Stimulated activated CD4-positive, alpha-beta T cell treated with anti-CD3 and anti-CD28 coated beads, Interleukin-1b, Interleukin-23, amount 100 ng/mL, for 1 hour (primary cell): ENCODE measurements at regions not wholly inside any gene's neighbourhood (a gene's known extent, or its start where the extent isn't known, plus 50 kb on each side); places are given as distances from the start of the nearest gene placed in this dataset.
"Not testable (repeated sequence)": the region's sequence is repeated elsewhere in the genome, so short reads cannot be mapped to it uniquely, and the experiment has no call there.

Source experiments
- DNase-seq, 2 donors: peaks; one replicate each; pipeline ENCODE4 v3.0.0-alpha.2; 2020; ENCODE audit warnings: low read depth in 2 of 2

DNA sequence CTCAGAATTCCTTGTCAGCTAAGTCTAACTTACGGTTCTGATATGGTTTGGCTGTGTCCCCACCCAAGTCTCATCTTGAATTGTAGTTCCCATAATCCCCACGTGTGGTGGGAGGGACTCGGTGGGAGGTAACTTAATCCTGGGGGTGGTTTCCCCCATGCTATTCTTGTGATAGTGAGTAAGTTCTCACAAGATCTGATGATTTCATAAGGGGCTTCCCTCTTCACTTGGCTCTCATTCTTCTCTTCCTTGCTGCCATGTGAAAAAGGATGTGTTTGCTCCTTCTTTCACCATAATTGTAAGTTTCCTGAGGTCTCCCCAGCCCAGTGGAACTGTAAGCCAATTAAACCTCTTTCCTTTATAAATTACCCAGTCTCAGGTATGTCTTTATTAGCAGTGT, 163.0 kb downstream of the PMAIP1 start:
- not testable (repeated sequence) for DNase-seq

DNA sequence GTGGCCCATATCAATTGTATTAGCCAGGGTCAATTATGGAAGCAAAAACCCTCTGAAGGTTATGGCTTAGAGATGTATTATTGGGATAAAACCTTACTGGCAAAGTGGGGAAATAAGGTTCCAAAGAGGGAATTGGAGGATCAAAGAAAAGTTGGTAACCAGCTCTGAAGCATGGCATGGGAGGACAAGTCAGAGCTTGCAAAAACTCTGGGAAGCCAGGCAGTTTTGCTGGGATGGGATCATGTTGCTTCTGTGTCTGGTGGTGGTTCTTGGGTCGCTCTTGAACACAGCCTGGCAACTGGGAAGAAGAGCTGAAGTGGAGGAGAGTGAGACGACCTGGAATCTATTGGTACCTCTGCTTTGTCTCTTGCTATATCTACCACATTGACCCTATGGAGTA, 162.6 kb downstream of the PMAIP1 start:
- DNase-seq = no peak

DNA sequence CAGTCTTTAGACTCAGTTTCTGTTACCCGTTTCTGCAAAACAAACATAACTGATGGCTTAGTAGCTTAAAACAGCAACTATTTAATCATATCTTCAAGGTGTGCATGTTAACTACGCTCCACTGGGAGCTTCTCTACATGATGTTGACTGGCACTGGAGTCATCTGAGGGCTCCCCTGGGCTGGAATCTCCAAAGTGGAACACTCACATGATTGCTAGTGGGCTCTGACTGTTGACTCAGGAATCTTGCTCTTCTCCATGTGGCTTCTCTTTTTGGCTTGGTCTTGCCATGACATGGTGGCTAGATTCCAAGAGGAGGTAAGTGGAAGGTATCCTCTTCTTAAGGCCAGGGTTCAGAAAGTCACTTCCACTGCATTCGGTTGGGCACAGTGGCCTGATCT, 160.8 kb downstream of the PMAIP1 start:
- DNase-seq = no peak

DNA sequence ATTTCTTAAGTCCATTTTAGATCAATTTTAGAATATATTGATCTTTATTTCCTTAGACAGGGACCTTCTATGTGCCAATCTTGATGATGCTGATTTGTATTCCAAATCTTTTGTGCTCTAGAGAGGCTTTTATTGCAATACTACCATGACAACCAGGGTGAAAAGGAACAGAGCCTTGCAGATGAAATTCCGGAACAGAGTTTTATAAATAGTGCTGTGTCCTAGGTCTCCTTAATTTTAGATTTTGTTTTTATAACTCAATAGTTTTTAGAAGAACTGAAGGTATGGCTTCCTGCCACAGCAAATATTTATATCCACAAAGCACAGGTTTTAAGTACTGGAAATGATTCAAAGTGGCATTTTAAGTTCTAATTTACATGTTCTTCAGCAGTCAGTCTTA, 160.2 kb downstream of the PMAIP1 start:
- no peak for DNase-seq

DNA sequence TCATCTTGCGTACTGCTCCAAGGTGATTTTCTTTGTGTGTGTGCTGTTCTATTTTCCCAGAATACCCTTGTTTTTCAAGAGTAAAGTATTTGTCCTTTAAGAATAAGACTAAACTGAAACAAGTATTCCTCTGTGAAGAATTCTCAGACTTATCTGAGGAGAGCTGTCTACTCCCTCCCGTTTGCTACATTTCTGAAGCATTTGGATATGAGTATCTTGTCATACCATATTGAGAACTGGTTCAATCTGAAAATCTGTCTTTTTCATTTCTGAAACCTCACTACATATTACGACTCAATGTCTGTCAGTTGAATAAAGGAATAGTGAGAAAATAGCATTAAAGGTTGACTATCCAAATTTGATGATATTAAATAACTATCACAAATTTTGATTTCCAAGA, 159.4 kb downstream of the PMAIP1 start:
- DNase-seq = no peak

DNA sequence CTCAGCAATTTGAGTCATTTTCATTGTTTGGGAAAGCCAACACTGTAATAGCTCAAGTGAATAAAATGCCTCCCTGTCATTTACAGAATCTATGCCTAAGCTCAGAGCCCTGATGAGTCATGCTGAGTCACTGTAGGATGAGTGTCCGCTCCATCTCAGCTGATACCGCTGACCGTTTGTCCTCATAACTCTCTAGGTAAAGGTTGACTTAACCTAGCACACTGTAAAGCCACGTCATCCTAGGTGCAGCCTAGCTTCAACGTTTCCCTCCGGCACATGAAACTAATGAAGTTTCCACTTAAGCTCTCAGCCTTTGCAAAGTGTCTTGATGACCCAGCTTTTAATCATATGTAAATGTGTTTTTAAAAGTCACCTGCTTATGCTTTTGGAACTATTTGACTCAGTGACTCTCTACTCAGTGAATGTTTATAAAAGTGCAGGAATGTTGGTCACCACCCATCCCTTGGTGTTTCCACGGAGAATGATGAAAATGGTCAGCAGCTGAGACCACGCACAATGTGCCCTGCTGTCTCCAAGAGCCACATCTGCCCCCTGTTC, 154.0 kb downstream of the PMAIP1 start:
- no peak for DNase-seq

DNA sequence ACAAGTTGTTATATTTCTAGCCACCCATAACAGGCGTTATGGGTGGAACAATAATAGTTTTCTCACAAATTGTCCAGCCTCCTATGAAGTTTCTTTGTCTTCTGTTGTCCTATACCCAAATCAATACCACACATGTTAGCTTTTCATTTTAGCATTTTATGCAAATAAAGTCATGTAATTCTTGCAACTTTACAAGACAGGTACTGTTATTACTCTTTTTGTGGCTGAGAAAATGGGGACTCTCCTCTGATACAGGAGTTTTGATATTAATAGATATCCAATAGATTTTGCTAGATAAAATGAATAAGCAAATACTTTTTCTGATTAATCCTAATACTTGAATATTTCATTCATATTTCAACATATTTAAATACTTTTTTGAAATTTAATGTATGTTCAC, 151.0 kb downstream of the PMAIP1 start:
- DNase-seq = no peak

DNA sequence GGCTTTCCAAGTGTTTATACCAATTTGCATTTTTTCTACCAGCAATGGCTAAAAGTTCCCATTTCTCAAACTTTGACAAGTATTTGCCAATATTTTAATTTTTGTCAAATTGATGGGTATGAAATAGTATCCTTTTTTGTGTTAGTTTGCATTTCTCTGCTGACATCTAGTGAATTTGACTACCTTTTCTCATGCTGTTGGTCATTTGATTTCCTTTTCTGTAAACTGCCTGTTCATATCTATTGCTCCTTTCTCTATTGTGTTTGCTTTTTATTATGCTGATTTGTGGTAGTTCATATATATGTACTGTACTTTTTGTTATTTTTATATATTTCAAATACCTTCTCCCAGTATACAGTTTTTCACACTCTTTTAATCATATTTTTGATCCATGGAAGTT, 149.4 kb downstream of the PMAIP1 start:
- DNase-seq = no peak

DNA sequence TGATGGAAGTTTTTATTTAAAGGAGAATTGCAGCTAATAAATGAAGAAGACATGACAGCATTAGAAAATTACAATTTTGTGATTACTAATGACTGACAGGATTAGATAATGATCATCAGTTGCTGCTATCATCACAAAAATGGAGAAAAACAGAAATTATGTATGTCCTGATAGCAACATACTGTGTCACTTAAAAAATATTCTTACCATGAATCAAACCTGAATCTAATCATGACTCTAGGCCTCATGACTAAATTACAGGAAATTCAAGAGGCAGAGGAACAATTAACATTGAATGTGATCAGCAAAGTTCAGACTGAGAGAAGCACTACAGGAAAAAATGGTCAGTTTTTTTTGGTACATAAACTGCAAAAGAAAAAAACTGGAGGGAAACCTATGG, 147.8 kb downstream of the PMAIP1 start:
- DNase-seq = no peak

DNA sequence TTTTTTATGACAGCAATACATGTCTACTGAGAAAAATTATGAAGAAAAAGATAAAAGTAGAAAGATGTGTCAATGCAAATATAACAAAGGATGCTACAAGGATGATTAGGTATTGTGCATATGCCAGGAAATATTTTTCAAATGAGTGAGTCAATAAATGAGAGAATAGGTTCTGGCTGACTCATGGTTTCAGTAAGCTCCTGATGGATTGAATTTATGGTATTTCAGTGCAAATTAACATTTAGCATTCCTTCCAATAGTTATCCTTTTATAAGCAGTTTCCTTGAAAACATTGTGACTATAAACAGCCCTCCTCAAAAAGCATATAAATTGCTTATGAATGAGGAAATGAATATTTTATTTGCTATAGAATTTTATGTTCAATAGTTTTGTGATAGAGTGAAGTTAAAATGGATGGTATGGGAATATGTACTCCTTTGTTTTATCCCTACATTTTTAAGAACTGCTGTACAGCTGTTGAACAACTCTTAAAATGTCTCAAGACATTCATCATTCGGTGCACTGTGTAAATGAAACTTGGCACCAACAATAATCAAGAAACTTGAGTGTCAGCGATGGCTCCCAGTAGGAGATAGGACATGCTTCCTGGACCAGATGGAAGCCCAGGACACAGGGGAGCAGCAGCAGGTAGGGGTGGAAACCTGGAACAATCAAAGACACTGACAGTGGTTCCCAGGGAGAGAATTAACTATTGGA, 144.7 kb downstream of the PMAIP1 start:
- no peak for DNase-seq

DNA sequence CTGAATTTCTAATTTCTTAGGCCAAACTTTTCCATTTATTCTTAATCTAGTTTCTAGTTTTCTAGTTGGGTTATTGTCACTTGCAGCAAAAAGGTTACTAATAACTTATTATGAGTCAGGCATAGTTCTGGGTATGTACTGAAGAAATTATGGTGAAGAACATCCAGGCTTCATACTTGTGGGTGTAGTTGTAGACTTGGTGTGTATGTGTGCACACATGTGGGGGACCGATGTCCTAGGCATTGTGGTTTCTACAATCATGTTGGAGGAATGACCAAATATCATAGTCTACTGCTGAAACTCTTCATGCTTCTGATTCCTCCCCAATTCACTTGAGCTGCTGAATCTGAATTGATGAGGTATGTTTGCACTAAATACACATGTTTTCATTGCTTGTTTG, 141.2 kb downstream of the PMAIP1 start:
- no peak for DNase-seq

DNA sequence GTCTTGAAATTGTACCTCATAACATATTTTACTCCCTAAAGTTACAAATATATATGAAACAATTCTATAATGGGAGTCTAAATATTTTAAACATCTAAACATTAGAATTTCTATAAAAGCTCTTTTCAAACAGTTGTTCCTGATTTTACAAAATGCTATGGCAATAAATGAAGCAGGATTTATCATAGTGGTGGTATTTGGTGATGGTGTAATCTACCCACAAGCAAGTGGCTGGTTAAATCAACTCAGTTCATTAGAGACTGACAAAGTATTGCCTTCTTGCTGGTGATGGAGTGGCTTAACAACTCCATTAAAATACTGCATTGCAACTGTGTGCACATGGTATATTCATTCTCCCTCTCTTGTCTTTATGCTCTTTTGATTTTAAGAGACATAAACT, 138.9 kb downstream of the PMAIP1 start:
- DNase-seq = no peak

DNA sequence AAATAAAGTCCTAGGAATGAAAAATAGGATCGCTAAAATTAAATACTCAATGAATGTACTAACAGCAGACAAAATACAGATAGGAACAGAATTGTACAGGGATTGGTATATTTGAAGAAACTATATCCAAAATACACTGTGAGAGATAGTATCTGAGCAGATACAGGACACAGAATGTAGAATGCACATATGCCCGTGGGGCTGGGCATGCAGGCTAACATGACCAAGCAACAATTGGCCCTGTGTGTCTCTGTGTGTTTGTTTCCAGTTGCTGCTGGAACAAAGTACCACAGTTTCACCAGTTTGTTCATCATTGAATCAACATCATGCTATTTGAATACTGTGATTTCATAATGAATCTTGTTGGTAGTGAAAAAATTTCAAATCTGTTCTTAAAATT, 127.6 kb downstream of the PMAIP1 start:
- DNase-seq = no peak

DNA sequence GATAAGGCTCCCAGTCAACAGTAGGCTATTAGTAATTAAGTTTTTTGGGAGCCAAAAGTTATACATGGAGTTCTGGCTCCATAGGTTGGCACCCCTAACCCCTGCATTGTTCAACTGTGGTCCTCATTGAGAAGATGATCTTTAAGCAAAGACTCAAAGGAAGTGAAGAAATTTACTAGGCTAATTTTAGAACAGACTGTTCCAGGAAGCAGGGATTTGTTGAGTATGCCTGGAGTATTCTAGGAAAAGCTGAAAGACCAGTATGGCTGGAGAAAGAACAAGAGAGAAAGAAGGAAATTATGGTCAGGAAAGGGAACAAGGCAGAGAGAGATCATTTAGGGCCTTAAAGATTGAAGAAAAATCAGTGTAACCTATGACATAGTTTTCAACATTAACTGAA, 125.1 kb downstream of the PMAIP1 start:
- no peak for DNase-seq

DNA sequence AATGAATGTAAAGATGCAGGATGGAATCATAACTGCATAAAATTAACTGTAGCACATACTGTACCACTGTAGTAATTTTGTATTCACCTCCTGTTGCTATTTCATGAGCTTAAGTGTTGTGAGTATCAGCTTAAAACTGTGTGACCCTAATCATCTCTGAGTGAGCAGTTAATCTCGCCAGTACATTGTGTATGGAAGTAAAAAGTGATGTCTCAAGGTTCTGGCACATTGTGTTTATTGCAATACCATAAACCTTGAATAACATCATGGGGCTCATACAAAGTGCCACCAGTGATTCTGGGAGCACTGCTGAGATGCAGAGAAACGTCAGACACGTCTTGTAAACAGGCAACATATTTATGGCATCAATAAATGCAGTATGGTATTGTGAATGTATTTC, 124.5 kb downstream of the PMAIP1 start:
- no peak for DNase-seq

DNA sequence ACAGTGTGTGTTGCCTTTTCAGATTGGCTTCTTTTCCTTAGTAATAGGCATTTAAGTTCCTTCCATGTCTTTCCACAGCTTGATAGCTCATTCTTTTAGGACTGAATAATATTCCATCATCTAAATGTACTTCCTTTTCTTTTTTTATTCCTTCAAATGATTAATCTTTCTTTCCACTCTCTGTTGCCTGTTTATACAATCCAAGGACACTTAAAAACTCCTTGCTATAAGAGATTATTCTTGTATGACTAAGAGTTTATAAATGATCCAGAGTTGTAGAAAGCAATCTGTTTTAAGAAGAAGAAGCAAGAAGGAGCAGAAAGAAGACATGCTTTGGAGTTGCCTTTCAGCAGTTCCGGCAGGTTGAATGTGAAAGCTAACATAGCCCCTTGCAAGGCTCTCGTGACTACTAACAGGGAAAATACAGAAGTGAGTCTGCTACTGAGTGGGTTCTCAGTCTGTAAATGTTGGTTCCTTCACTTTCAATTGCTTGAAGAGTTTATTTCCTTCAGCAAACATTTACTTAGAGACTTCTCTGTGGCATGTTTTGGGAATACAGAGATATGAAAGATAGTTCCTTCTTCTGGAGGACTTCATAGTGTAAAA, 123.0 kb downstream of the PMAIP1 start:
- DNase-seq = no peak

DNA sequence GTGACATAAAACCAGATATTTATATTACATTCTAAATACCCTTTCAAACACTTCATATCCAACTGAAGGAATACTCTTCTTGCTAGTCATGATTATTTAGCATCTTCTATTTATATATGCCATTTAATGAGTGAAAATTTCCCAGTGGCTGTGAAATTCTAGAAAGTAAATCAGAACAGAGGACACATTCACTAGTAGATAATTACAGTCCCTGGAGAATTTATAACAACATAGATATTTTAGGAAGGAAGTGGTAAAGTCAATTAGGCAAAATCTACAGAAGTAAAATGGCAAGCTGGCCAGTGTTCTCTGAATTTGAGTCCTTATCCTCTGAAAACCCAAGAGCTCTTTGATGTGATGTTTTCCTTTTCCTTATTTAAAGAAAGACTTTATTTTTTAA, 121.8 kb downstream of the PMAIP1 start:
- DNase-seq = no peak

DNA sequence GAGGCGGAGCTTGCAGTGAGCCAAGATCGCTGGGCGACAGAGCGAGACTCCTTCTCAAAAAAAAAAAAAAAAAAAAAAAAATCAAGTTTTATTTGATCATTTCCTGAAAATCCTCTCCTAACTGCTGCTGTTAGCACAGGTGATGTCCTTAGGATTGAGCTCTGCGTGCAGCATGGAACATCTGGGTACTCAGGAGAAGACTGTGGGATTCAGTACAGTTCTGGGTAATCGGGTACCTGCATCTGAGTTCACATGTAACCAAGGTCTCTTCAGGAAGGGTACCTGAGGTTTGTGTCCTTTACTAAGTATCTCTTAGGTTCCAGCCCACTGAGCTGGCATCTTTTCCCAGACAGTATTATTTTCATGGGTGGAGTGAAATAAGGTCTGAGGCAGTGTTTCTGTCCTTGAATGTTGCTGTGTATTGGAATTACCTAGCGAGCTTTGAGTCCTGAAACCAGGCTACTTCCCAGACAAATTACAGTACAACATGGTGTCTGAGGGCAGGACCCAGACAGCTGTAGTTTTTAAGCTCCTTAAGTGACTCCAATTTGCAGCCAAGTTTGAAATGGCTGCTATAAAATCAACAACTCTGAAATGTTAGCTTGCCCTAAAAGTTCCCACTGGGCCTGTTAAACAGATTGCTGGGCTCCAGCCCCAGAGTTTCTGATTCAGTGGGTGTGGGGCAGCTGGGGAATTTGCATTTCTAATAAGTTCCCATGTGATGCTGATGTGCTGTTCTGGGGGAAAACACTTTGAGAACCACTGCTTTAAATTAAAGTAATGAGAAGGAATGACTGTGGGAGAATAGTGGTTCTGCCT, 120.5 kb downstream of the PMAIP1 start:
- no peak for DNase-seq

DNA sequence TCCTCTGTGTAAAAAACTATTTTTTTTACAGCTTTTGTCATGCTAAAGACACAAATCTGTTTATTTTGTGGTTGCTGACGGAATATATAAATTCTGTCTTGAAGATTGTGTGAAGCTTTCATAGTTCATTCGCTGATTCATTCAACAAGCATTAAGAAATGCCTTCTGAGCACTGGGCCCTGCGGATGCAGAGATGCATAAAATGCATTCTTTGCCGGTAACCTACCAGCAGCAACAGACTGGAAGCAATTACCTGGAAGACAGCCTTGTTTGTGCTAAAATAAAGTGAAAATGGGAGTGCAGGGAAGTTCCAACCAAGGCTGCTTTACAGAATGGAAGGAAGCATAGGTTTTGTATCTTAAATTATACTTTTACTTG, 119.7 kb downstream of the PMAIP1 start:
- no peak for DNase-seq

DNA sequence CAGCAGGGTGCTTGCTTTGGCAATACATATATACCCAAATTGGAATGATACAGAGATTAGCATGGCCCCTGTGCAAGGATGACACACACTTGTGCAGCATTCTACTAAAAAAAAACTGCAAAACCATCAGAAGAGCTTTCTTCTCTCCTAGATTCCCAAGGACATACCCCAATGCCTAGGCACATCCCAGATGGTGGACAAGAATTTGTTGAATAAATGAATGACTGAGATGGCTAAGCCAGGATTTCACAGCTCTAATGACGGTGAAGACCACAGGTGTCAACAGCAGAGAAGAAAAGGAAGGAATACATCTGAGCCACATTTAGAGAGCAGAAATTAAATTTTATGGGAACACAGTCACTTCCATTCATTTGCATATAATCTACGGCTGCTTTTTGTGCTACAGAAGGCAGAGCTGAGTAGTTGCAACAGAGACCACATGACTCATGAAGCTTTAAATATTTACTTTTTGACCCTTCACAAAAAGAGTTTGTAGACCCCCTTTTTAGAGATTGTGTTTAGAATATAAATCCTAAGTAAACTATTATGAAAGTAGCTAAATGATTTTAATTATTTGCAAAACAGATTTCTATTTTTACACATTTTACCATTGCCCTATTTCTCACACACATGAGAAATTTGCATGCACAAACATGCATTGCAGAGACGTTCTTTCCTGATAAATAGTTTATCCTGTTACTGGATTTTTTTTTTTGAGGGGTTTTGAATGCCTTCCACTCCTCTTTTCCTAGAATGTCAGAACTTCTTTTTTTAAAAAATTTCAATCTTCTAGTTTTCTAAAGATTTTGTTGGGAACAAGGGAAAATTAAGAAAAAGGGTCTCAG, 119.0 kb downstream of the PMAIP1 start:
- DNase-seq = no peak

DNA sequence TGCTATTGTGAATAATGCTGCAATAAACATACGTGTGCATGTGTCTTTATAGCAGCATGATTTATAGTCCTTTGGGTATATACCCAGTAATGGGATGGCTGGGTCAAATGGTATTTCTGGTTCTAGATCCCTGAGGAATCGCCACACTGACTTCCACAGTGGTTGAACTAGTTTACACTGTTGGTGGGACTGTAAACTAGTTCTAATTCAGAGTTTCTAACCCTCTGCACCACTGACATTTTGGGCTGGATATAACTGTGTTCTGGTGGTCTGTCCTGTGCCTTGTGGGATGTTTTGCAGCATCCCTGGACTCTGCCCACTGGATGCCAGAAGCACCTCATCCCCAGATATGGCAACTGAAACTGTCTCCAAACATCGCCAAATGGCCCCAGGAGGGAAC, 118.3 kb downstream of the PMAIP1 start:
- not testable (repeated sequence) for DNase-seq

DNA sequence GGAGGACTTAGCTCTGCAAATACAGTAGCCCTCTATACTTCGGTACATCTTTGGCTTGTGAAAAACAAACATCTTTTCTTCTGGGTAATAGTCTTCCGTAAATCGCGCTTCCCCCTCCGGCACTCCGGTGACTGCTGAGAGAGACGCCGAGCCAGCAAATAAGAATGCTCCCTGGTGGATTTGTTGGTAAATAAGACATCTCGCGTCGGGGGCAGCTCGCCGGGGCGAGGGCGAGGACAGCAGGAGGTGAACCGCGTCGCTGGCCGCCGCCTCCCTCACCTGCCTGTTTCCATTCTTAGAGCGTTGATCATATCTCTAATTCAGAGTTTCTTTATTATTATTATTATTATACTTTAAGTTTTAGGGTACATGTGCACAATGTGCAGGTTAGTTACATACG, 117.6 kb downstream of the PMAIP1 start:
- DNase-seq = no peak
